Endothelial cell of umbilical vein (primary cell): ENCODE measurements at regions not wholly inside any gene's neighbourhood (a gene's known extent, or its start where the extent isn't known, plus 50 kb on each side); places are given as distances from the start of the nearest gene placed in this dataset.

ENCODE experiments used
- BruUV-seq: library from RNA; stranded (reverse); fragments of 400-500 nt; replicated peaks from 2 replicates; lab custom pipeline; 2021; lab: Mats Ljungman, UMichigan
- CTCF ChIA-PET: fragments of 300-600, 350-600 bp; sonication (Branson Sonifier 250); formaldehyde crosslinking; loops from one replicate; lab custom pipeline; 2021; ENCODE audit warnings: antibody characterized with exemption, inconsistent platforms; lab: Charles Lee
- POLR2A ChIA-PET: fragments of 300-600, 350-600 bp; sonication (Branson Sonifier 250); formaldehyde crosslinking; loops from one replicate; lab custom pipeline; 2021; ENCODE audit warnings: antibody characterized with exemption, inconsistent platforms; lab: Charles Lee
- DNase-seq: peaks from one replicate; pipeline ENCODE4 v3.0.0-alpha.2; 2011; ENCODE audit warnings: low read depth, low spot score
- FAIRE-seq: peaks from 2 replicates; lab custom pipeline; 2011; peaks lifted over from hg19 to GRCh38; lab: Jason Lieb, UNC
- H2AFZ ChIP-seq: 2 replicates; pipeline ENCODE4 v1.6.0; 2012; ENCODE audit warnings: low read depth, low read length, control low read depth, inconsistent platforms
- H3K27ac ChIP-seq: 2 replicates; pipeline ENCODE4 v1.5.1; 2011; ENCODE audit warnings: low read depth, mild to moderate bottlenecking, control low read depth, low read length, moderate library complexity; ENCODE audit not compliant: insufficient read depth
- H3K27me3 ChIP-seq, 2 experiments: 2 replicates each; pipeline versions ENCODE4 v1.6.0 to v1.6.1; 2011; ENCODE audit warnings: low read length in 2 of 2, mixed read lengths in 1 of 2; ENCODE audit not compliant: control insufficient read depth in 2 of 2, insufficient read depth in 2 of 2
- H3K36me3 ChIP-seq, 2 experiments: 2 replicates in 1 of 2; 3 replicates in 1 of 2; pipeline ENCODE4 v1.5.1; 2011; ENCODE audit warnings: low read length in 2 of 2, mild to moderate bottlenecking in 1 of 2, moderate library complexity in 1 of 2; ENCODE audit not compliant: control insufficient read depth in 2 of 2, insufficient read depth in 2 of 2; ENCODE audit errors: extremely low read depth in 1 of 2
- H3K4me1 ChIP-seq: 3 replicates; pipeline ENCODE4 v1.5.1; 2011; ENCODE audit warnings: mild to moderate bottlenecking, low read length; ENCODE audit not compliant: control insufficient read depth, insufficient read depth; ENCODE audit errors: extremely low read depth
- H3K4me2 ChIP-seq: 2 replicates; pipeline ENCODE4 v1.6.1; 2011; ENCODE audit warnings: low read length, control low read depth, mixed read lengths; ENCODE audit not compliant: insufficient read depth
- H3K4me3 ChIP-seq, 3 experiments: fragments of 200-600 bp in 1 of 3; sonication (generic), shearing (Covaris generic) in 1 of 3; replicated peaks in 1 of 3; 2 replicates each; pipeline ENCODE4 v1.5.1; 2011 to 2016; ENCODE audit warnings: control low read depth in 3 of 3, low read length in 3 of 3, mild to moderate bottlenecking in 2 of 3, inconsistent platforms in 1 of 3, low read depth in 1 of 3, moderate library complexity in 1 of 3; ENCODE audit not compliant: insufficient read depth in 1 of 3
- H3K79me2 ChIP-seq: 2 replicates; pipeline ENCODE4 v1.6.0; 2012; ENCODE audit warnings: low read length, inconsistent platforms; ENCODE audit not compliant: control insufficient read depth, insufficient read depth
- H3K9ac ChIP-seq: replicated peaks from 2 replicates; pipeline ENCODE3; 2011; ENCODE audit warnings: low read length, control low read depth; ENCODE audit not compliant: insufficient read depth; ENCODE audit errors: extremely low read depth
- H3K9me1 ChIP-seq: replicated peaks from 3 replicates; pipeline ENCODE4 v1.6.0; 2011; ENCODE audit warnings: mild to moderate bottlenecking, low read length; ENCODE audit not compliant: control insufficient read depth, insufficient read depth; ENCODE audit errors: extremely low read depth
- H3K9me3 ChIP-seq: replicated peaks from 2 replicates; pipeline ENCODE4 v1.5.1; 2012; ENCODE audit warnings: low read length, inconsistent platforms; ENCODE audit not compliant: control insufficient read depth, insufficient read depth
- H4K20me1 ChIP-seq: replicated peaks from 2 replicates; pipeline ENCODE3; 2011; ENCODE audit warnings: mild to moderate bottlenecking, low read length; ENCODE audit not compliant: control insufficient read depth, insufficient read depth; ENCODE audit errors: extremely low read depth
- EZH2 ChIP-seq: IDR thresholded peaks from 2 replicates; pipeline ENCODE4 v1.6.1; 2012; ENCODE audit warnings: borderline replicate concordance, low read depth, mild to moderate bottlenecking, moderate library complexity, low read length, inconsistent platforms; ENCODE audit not compliant: severe bottlenecking
- FOS ChIP-seq: IDR thresholded peaks from 2 replicates; pipeline ENCODE4 v1.6.1; 2011; ENCODE audit warnings: mild to moderate bottlenecking, low read length, moderate library complexity, borderline replicate concordance; ENCODE audit not compliant: insufficient read depth
- GATA2 ChIP-seq: IDR thresholded peaks from 2 replicates; pipeline ENCODE4 v1.7.0; 2011; ENCODE audit warnings: low read depth, mild to moderate bottlenecking, moderate library complexity, mixed read lengths, low read length; ENCODE audit not compliant: insufficient read length, insufficient read depth
- JUN ChIP-seq: IDR thresholded peaks from 2 replicates; pipeline ENCODE4 v1.6.1; 2011; ENCODE audit warnings: borderline replicate concordance, low read depth; ENCODE audit not compliant: insufficient read length, insufficient read depth
- MYC ChIP-seq: IDR thresholded peaks from one replicate; pipeline ENCODE4 v1.6.1; 2011; ENCODE audit warnings: mild to moderate bottlenecking, low read depth, low read length
- POLR2A ChIP-seq: IDR thresholded peaks from 2 replicates; pipeline ENCODE4 v1.6.1; 2012; ENCODE audit warnings: low read depth, mild to moderate bottlenecking, control low read depth, low read length
- POLR2AphosphoS5 ChIP-seq: IDR thresholded peaks from 2 replicates; pipeline ENCODE4 v1.6.1; 2012; ENCODE audit warnings: low read depth, mild to moderate bottlenecking, control low read depth, low read length, moderate library complexity; ENCODE audit not compliant: insufficient read depth
- dilution Hi-C: fragments of 300-500 bp; cut with MboI; formaldehyde crosslinking; loops from one replicate; pipeline ENCODE4 v1.15.0; 2019; ENCODE audit warnings: low sequenced_read_pairs; ENCODE audit not compliant: extremely low pct_ligation_motif_present
- intact Hi-C: fragments of 100-400 bp; cut with micrococcal nuclease; formaldehyde crosslinking; loops from one replicate; pipeline ENCODE4 v1.10.0; 2022
- TF ChIP-seq, protein P1 (sequence below), 2 donors: IDR thresholded peaks; 1 replicate in 1 of 2; 2 replicates in 1 of 2; pipeline ENCODE4 v1.5.1; 2011; ENCODE audit warnings: low read length in 2 of 2, mild to moderate bottlenecking in 2 of 2, moderate library complexity in 2 of 2, control low read depth in 1 of 2, inconsistent platforms in 1 of 2, low read depth in 1 of 2; ENCODE audit not compliant: insufficient read depth in 1 of 2; ENCODE audit errors: extremely low read depth in 1 of 2
- TF ChIP-seq, protein P2 (sequence below): IDR thresholded peaks from 2 replicates; pipeline ENCODE4 v1.6.1; 2011; ENCODE audit not compliant: insufficient read depth, insufficient read length

DNA sequence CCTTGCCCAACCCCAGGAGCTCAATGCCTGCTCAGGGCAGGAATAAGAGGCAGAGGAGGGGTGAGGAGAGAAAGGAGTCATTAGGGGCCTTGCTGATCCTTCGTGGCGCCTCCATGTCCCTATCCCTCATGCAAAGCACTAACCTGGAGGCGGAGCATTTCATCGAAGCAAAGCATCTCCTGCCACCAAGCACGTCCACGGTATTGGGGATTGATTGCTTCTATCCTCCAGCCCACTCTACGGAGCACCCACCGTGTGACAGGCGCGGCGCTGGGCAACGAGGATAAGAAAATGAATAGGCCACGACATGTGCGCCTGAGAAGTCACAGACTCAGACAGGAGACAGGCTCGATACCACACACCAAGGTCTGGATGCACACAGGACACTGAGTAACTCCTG, 67.0 kb downstream of the IGLL1 start:
- Histone ChIP-seq H3K4me1 (no peaks in the 10 kb centered on the region), H3K9ac (no peak overlapping the region), H3K9me1 (no peaks in the 10 kb centered on the region), H3K27ac (no peak overlapping the region), H4K20me1 (no peaks in the 10 kb centered on the region), H3K4me3 (no peak overlapping the region), H2AFZ (no peak overlapping the region), H3K9me3 (no peaks in the 10 kb centered on the region), H3K27me3 (no peaks in the 10 kb centered on the region), H3K4me2 (no peak overlapping the region), H3K36me3 (no peaks in the 10 kb centered on the region), H3K79me2 (no peaks in the 10 kb centered on the region)
- BruUV-seq: no TSS peak
- intact Hi-C loops (no loop called here), dilution Hi-C loops (no loop called here)
- TF ChIP-seq FOS (no peak), JUN (no peak), EZH2 (no peak), MYC (no peak), POLR2AphosphoS5 (no peak), POLR2A (no peak), GATA2 (no peak)
- TF ChIP-seq, protein P1, sequence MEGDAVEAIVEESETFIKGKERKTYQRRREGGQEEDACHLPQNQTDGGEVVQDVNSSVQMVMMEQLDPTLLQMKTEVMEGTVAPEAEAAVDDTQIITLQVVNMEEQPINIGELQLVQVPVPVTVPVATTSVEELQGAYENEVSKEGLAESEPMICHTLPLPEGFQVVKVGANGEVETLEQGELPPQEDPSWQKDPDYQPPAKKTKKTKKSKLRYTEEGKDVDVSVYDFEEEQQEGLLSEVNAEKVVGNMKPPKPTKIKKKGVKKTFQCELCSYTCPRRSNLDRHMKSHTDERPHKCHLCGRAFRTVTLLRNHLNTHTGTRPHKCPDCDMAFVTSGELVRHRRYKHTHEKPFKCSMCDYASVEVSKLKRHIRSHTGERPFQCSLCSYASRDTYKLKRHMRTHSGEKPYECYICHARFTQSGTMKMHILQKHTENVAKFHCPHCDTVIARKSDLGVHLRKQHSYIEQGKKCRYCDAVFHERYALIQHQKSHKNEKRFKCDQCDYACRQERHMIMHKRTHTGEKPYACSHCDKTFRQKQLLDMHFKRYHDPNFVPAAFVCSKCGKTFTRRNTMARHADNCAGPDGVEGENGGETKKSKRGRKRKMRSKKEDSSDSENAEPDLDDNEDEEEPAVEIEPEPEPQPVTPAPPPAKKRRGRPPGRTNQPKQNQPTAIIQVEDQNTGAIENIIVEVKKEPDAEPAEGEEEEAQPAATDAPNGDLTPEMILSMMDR (IDR thresholded peaks at IDR 0.05; ENCODE audit: extremely low read depth in 1 of 2, insufficient read depth in 1 of 2, low read depth in 1 of 2, low read length in 2 of 2): no peak
- TF ChIP-seq, protein P2, sequence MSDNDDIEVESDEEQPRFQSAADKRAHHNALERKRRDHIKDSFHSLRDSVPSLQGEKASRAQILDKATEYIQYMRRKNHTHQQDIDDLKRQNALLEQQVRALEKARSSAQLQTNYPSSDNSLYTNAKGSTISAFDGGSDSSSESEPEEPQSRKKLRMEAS: no peak
- ChIA-PET CTCF (interaction anchor here (0.6 kb wide), 1 partner anchor 346 kb away, joined by 3 read pairs; no protein-coding TSS in a partner anchor), POLR2A (no interaction called here)
- no peak for FAIRE-seq
- no peak for DNase-seq
